GM18508 (cell line): ENCODE measurements at regions not wholly inside any gene's neighbourhood (a gene's known extent, or its start where the extent isn't known, plus 50 kb on each side); places are given as distances from the start of the nearest gene placed in this dataset.
A peak's percentile ranks its signal among the peaks of the same experiment; 100 is the strongest.

Experiments used
- ATAC-seq: cut with Tn5 transposase; IDR thresholded peaks from one replicate; pipeline ENCODE4 v1.9.1; 2021; ENCODE audit warnings: moderate number of reproducible peaks; ENCODE audit not compliant: insufficient read depth, unreplicated experiment

GRCh38 chr5:74957029-74957784, 91.0 kb upstream of the FAM169A start:
- ATAC-seq = no peak

- ATAC-seq = no peak
Measured at GRCh38 chr5:74956278-74956677, 90.1 kb upstream of the FAM169A start.

GRCh38 chr5:74954919-74955318, 88.7 kb upstream of the FAM169A start:
- no peak for ATAC-seq

GRCh38 chr5:74953937-74954720, 87.9 kb upstream of the FAM169A start:
- no peak for ATAC-seq

GRCh38 chr5:74953554-74953936, 87.4 kb upstream of the FAM169A start:
- ATAC-seq = no peak

- ATAC-seq = no peak
Measured at GRCh38 chr5:74952406-74952805, 86.2 kb upstream of the FAM169A start.

- no peak for ATAC-seq
Measured at GRCh38 chr5:74951865-74952264, 85.7 kb upstream of the FAM169A start.

GRCh38 chr5:74950836-74951515, 84.8 kb upstream of the FAM169A start:
- ATAC-seq = no peak

- ATAC-seq = no peak
Measured at GRCh38 chr5:74949976-74950375, 83.8 kb upstream of the FAM169A start.

GRCh38 chr5:74948031-74948546, 81.9 kb upstream of the FAM169A start:
- ATAC-seq = no peak

GRCh38 chr5:74946471-74946870, 80.3 kb upstream of the FAM169A start:
- no peak for ATAC-seq

- peak; percentile 69 for ATAC-seq
Measured at GRCh38 chr5:74945561-74946165, 79.5 kb upstream of the FAM169A start.

- ATAC-seq = no peak
Measured at GRCh38 chr5:74943905-74944304, 77.7 kb upstream of the FAM169A start.

- ATAC-seq = no peak
Measured at GRCh38 chr5:74942622-74943286, 76.6 kb upstream of the FAM169A start.

GRCh38 chr5:74940782-74941353, 74.7 kb upstream of the FAM169A start:
- no peak for ATAC-seq

GRCh38 chr5:74938250-74938933, 72.2 kb upstream of the FAM169A start:
- ATAC-seq = no peak

GRCh38 chr5:74935752-74936091, 69.5 kb upstream of the FAM169A start:
- ATAC-seq = no peak

- ATAC-seq = no peak
Measured at GRCh38 chr5:74934949-74935751, 69.0 kb upstream of the FAM169A start.
